Stimulated activated CD4-positive, alpha-beta T cell treated with anti-CD3 and anti-CD28 coated beads, Interleukin-2, amount 100 ng/mL, for 24 hours (primary cell): ENCODE measurements at regions not wholly inside any gene's neighbourhood (a gene's known extent, or its start where the extent isn't known, plus 50 kb on each side); places are given as distances from the start of the nearest gene placed in this dataset.
"Not testable (repeated sequence)": the region's sequence is repeated elsewhere in the genome, so short reads cannot be mapped to it uniquely, and the experiment has no call there.

Experiments
- DNase-seq, 2 donors: peaks; one replicate each; pipeline ENCODE4 v3.0.0-alpha.2; 2020

GRCh38 chr3:195669310-195669709, 51.5 kb upstream of the MUC20 start:
- DNase-seq: peak in 1 of 2 donors; percentile 33

DNA sequence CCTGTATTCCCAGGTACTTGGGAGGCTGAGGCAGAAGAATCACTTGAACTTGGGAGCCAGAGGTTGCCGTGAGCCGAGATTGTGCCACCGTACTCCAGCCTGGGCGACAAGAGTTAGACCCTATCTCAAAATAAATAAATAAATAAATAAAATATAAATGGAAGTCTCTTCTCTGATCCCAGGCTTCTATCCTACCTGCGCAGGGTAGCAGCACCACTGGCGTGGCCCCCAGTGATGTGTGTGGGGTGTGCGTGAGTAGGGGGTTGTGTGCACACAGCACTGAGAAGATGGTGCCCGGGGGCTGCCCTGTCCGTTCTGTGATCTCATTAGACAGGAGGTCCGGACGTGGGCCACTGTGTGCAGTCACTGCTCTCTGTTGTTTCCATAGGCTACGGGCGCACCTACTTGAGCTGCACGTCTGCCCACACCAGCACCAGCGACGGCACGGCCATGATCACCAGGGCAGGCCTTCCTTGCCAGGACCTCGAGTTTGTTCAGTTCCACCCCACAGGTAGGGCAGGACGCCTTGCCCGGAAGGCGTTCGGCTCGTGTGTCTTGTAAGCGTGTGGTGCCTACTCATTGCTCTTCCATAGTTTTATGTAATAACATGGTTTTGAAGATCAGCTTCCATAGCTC, 52.5 kb upstream of the MUC20 start:
- not testable (repeated sequence) for DNase-seq

- not testable (repeated sequence) for DNase-seq
Observed at GRCh38 chr3:195665311-195665710, 55.5 kb upstream of the MUC20 start.

- not testable (repeated sequence) for DNase-seq
Observed at GRCh38 chr3:195664131-195664530, 56.6 kb upstream of the MUC20 start.

DNA sequence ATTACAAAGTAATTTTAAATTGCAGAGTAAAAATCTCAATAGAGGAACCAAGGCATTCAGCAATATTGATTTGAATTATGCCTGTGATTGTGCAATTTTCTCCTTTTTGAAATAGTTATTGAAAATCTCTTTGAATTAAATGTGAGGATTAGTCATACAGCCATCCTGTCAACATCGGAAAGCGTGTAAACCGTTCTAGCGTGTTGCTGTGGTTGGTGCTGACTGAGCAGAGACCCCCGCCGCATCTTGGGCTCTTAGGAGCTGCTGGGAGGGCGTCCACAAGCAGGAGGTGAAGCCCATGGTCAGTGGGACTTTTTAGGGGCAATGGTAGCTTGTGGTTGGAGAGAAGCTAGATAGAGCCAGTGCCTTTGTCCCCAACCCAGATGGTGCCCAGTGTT, 61.6 kb upstream of the MUC20 start:
- DNase-seq: not testable (repeated sequence)

DNA sequence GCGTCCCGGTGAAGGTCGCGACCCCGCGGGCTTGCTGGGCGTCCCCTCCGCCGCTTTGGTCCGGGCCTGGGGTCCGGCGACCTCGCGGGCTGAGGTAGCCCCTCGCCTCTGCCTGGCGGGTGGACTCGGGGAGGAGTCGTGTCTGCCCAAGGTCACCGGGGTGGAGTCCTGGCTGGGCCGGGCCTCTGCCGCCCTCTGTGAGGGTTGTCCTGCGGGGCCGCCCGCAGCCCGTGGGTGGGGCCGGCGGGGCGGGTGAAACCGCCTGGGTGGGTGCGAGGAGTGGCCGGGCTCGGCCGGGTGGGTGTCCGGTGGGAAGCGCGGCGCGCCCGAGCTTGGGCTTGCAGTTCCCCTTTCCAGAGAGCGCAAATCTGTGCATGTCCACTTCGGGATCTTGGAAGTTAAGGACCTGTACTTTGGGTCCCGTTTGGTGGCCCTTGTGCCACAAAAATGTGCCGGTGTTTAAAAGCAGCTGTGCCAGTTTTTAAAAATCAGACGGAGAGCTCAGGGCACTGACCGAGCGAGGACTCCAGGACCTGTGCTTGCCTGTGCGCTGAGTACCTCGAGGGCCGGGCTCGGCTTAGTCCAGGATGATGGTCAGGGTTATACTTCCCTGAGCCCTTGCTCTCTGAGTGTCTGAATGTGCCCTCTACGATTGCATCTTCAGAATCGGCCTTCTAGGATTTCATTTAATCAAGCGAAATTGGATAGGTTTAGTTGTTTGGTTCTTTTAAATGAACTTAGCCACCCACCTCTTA, 62.2 kb upstream of the MUC20 start:
- not testable (repeated sequence) for DNase-seq

DNA sequence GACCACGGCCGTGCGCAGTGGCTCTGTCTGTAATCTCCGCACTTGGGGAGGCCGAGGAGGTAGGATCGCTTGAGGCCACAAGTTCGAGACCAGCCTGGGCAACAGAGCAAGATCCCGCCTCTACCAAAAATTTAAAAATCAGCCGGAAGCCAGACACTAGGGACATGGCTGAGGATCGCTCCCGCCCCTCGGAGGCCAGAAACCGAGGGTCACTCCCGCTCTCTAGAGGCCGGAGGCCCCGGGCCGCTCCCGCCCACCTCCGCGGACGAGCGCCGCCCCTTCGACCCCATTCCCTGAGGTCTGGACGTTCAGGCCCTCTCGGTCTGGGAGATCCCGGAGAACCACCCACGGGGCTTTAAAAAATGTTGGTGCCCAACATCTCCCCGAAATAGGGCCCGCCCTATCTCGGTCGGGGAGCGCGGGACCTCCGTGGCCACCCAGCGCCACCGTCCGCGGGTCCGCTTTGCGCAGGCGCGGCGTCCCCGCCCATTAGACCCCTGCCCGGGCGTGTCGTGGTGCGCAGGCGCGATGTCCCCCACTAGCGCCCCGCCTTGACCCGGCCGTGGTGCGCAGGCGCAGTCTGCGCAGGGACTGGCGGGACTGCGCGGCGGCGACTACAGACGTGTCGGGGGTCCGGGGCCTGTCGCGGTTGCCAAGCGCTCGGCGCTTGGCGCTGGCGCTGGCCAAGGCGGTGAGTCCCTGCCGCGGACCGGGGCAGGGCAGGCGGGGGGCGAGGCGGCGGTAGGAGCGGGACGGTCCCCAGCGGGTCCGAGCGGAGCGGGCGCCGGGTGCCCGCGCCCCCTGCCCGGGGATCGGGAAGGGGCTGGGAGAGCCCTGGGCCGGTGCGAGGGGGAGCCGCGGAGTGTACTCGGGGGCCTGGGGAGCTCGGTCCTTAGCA, 63.1 kb upstream of the MUC20 start:
- peak; percentile 90 to 94 for DNase-seq

- not testable (repeated sequence) for DNase-seq
Observed at GRCh38 chr3:195656091-195656490, 64.7 kb upstream of the MUC20 start.

DNA sequence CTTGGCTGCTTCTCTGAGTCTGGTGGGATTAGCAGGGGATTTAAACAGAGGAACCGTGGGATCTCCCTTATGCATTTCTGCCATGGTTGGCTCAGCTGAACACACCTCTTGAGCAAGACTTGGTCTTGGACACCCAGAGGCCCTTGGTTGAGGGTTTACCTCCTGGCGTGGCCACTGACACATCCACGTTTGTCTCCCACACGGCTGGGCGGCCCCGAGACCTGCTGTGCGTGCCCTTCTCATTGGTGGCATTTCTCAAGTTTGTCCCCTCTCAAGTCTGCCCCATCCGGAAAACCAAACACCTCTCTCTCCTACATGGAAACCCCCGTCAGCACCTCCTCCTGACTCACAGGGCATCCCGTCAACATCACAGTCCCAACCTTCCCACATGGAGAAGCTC, 66.0 kb upstream of the MUC20 start:
- not testable (repeated sequence) for DNase-seq

DNA sequence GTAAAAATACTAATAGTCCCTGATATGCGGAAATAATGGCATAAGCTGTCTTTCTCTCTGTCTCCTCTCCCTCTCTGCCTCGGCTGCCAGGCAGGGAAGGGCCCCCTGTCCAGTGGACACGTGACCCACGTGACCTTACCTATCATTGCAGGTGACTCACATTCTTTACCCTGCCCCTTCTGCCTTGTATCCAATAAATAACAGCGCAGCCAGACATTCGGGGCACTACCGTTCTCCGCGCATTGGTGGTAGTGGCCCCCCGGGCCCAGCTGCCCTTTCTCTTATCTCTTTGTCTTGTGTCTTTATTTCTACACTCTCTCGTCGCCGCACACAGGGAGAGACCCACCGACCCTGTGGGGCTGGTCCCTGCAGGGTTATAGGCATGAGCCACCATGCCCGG, 66.6 kb upstream of the MUC20 start:
- DNase-seq: not testable (repeated sequence)

DNA sequence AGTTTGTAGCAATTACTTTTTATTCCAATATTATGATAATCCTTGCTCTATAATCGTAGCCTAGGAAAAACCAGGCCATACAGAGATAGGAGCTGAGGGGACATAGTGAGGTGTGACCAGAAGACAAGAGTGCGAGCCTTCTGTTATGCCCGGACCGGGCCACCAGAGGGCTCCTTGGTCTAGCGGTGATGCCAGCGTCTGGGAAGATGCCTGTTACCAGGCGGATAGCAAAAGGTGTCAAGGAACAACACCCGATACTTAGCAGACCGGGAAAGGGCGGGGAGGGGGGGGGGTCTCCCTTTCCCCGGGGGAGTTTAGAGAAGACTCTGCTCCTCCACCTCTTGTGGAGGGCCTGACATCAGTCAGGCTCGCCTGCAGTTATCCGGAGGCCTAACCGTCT, 67.1 kb upstream of the MUC20 start:
- DNase-seq: not testable (repeated sequence)

GRCh38 chr3:195647912-195648702, 64.4 kb upstream of the APOD start:
- DNase-seq: not testable (repeated sequence)

- not testable (repeated sequence) for DNase-seq
Observed at GRCh38 chr3:195645872-195646271, 62.1 kb upstream of the APOD start.

DNA sequence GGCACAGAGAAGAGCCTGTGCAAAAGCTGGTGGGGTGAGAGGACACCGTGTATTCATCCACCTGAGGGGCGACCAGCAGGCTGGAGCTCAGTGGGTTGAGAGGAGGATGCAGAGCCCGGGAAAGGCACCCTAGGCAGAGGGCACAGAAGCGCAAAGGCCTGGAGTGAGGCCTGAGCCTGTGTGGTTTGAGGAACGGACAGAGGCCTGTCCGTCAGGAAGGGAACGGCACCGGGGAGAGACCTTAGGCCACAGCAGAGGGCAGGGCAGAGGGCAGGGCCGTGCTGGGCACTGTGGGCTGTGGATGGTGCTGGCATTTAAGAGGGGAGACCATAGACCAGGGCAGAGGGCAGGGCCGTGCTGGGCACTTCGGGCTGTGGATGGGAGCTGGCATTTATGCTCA, 59.5 kb upstream of the APOD start:
- DNase-seq: peak in 1 of 2 donors; percentile 14

DNA sequence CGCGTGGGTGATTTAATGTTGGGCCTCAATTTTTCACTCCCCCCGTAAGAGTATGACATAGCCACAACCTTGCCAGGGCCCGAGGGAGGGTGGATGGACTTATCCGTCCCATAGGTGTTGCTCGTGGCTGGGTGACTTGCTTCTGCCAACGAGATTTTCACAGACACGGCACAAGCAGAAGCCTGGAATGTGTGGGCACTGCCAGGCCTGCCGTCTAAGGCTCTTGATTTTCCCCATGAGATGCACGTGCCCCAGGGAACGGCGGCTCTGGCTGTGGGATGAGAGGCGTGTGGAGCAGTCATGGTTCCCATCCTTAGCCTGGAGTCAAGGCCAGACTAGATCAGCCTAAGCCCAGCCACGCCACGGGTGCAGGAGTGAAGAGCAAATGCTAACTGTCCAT, 58.6 kb upstream of the APOD start:
- not testable (repeated sequence) for DNase-seq

GRCh38 chr3:195638456-195638855, 54.7 kb upstream of the APOD start:
- DNase-seq: not testable (repeated sequence)

DNA sequence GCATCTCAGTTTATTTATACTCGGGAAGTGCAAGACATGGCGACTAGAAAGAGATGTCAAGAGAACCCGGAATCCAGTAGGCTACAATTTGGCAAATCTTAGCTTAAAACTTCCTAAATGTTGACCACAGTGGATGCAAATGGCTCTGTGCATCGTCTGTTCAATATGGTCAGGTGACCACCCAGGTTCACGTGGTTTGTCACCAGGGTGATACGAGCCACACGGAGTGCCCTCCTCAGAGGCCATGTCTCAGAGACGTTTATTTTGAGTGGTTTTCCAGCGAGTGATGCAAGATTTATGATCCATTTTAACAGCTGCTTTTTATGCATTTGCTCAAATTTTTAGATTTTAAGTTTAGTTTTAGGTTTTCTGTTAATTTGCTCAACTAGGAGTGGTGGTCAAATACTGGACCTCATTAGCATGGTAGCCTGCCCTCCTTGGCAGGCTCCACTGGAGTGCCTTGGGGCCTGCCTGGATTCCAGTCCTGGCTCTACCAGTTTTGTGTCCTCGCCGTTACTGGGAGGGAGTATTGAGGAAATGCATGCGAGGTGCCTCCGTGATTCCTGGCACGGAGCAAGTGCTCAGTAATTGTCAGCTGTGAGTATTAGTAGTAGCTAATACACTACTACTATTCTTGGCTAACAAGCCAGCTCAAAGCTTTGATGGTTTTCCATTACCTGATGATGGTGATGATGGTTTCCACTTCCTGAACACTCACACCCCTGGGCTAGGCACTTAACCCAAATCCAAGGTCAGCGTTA, 53.9 kb upstream of the APOD start:
- DNase-seq: not testable (repeated sequence)

DNA sequence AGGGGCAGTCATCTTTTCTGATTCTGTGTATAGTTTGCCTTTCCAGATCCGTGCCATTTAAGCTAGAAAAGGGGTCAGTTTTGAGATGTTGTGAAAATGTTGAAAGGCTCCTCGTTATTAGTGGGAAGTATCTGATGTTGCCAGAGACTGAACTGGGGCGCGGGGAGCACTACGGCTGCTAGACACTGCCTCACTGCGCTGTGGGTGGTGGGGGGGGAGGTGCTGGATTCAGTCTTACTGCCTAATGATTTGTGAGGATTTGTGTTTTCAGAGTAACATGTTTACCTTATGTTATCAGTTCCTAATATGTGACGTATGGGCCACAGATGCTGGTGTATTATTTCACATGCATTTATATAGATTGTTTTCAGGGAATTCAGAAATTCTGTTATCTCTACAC, 53.3 kb upstream of the APOD start:
- DNase-seq: peak in 1 of 2 donors; percentile 48

GRCh38 chr3:195635898-195636685, 52.4 kb upstream of the APOD start:
- peak in 1 of 2 donors; percentile 18 for DNase-seq

DNA sequence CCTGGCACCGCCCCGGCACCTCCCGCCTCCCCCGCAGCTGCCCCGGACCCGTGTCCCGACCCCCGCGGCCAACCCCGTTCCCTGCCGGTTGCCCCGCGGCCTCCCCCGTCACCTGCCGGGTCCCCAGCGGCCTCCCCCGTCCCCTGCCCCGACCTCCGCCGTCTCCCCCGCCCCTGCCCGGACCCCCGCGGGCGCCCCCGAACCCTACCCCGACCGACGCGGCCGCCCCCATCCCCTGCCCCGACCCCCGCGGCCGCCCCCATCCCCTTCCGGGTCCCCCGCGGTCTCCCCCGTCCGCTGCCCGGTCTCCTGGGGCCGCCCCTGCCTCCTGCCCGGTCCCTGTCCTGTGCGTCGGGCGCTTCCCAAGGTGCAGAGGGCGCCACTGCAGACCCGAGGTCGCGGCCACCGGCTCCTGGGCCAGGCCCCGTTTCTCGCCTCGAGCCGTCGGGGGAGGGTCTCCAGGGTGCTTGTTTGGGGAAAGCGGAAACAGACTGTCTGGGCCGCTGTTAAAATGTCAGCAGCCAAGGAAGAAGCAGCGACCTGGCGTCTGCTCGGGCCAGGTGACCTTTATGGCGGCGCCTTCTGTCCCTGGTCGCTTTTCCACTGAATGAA, 51.6 kb upstream of the APOD start:
- DNase-seq: not testable (repeated sequence)
